SU-DHL-6 (cell line): ENCODE measurements at regions not wholly inside any gene's neighbourhood (a gene's known extent, or its start where the extent isn't known, plus 50 kb on each side); places are given as distances from the start of the nearest gene placed in this dataset.

Experiments used
- H2AFZ ChIP-seq: fragments of 200-600 bp; sonication (generic); 2 replicates; pipeline ENCODE4 v1.6.1; 2014; ENCODE audit warnings: low read depth, mild to moderate bottlenecking, moderate library complexity, mixed read lengths, antibody characterized with exemption, low read length; ENCODE audit not compliant: severe bottlenecking
- H3F3A ChIP-seq: fragments of 200-600 bp; shearing (Covaris generic); 2 replicates; pipeline ENCODE4 v1.6.0; 2016; ENCODE audit warnings: antibody characterized with exemption, mild to moderate bottlenecking; ENCODE audit not compliant: insufficient read depth
- H3K27ac ChIP-seq: fragments of 200-600 bp; sonication (generic); 2 replicates; pipeline ENCODE4 v1.5.1; 2016; ENCODE audit warnings: low read depth, mild to moderate bottlenecking, low read length, moderate library complexity, mixed read lengths
- H3K27me3 ChIP-seq: fragments of 200-600 bp; sonication (generic), shearing (Covaris generic); 2 replicates; pipeline ENCODE4 v1.6.0; 2014; ENCODE audit warnings: mild to moderate bottlenecking, low read length
- H3K36me3 ChIP-seq: fragments of 200-600 bp; sonication (generic); 2 replicates; pipeline ENCODE4 v1.6.1; 2014; ENCODE audit warnings: mild to moderate bottlenecking, low read length, mixed read lengths
- H3K4me2 ChIP-seq: fragments of 300-600, 200-600 bp; shearing (Covaris generic), sonication (generic); 2 replicates; pipeline ENCODE4 v1.6.0; 2014; ENCODE audit warnings: low read length, low read depth, mild to moderate bottlenecking; ENCODE audit not compliant: poor library complexity, severe bottlenecking
- H3K4me3 ChIP-seq: fragments of 200-600 bp; sonication (generic); 2 replicates; pipeline ENCODE4 v1.5.1; 2014; ENCODE audit warnings: antibody characterized with exemption, low read length, mild to moderate bottlenecking, mixed read lengths; ENCODE audit not compliant: insufficient read depth, poor library complexity, severe bottlenecking
- H3K79me2 ChIP-seq: fragments of 200-600 bp; sonication (generic); 2 replicates; pipeline ENCODE4 v1.6.1; 2014; ENCODE audit warnings: mild to moderate bottlenecking, low read length, moderate library complexity; ENCODE audit not compliant: insufficient read depth
- H3K9ac ChIP-seq: fragments of 200-600 bp; sonication (generic); 2 replicates; pipeline ENCODE4 v1.7.0; 2014; ENCODE audit warnings: mild to moderate bottlenecking, low read length
- H3K9me2 ChIP-seq: fragments of 200-600 bp; sonication (generic); replicated peaks from 2 replicates; pipeline ENCODE4 v1.6.1; 2014; ENCODE audit warnings: low read length; ENCODE audit not compliant: insufficient read depth
- H3K9me3 ChIP-seq: fragments of 200-600 bp; sonication (generic); 2 replicates; pipeline ENCODE4 v1.6.1; 2014; ENCODE audit warnings: low read length, mixed read lengths; ENCODE audit not compliant: insufficient read depth
- H4K20me1 ChIP-seq: fragments of 200-600 bp; sonication (generic); 2 replicates; pipeline ENCODE4 v1.6.1; 2014; ENCODE audit warnings: low read depth, mild to moderate bottlenecking, antibody characterized with exemption, low read length, moderate library complexity, mixed read lengths
- CTCF ChIP-seq: fragments of 200-600 bp; sonication (generic); IDR thresholded peaks from one replicate; pipeline ENCODE4 v1.5.1; 2017; ENCODE audit warnings: antibody characterized with exemption, mild to moderate bottlenecking, low read length, moderate library complexity; ENCODE audit not compliant: insufficient read depth, poor library complexity, severe bottlenecking
- EZH2phosphoT487 ChIP-seq: fragments of 200-600 bp; sonication (generic), shearing (Covaris generic); conservative IDR thresholded peaks from 2 replicates; pipeline ENCODE4 v1.6.1; 2018; ENCODE audit warnings: mild to moderate bottlenecking, antibody characterized with exemption, low read length, moderate library complexity, mixed read lengths

GRCh38 chr13:76503766-76504165, 382.4 kb downstream of the KCTD12 start:
- H3K9me3 ChIP-seq = no peaks in the 10 kb centered on the region
- H3K4me2 ChIP-seq = no peak overlapping the region
- no peaks in the 10 kb centered on the region for H3K27me3 ChIP-seq
- H3K4me3 ChIP-seq = no peak overlapping the region
- H3K27ac ChIP-seq = no peak overlapping the region
- H3F3A ChIP-seq = no peaks in the 10 kb centered on the region
- no peak overlapping the region for H2AFZ ChIP-seq
- H3K9me2 ChIP-seq = no peaks in the 10 kb centered on the region
- no peak for TF ChIP-seq CTCF
- no peak for TF ChIP-seq EZH2phosphoT487
- no peaks in the 10 kb centered on the region for H3K36me3 ChIP-seq
- H3K9ac ChIP-seq = no peak overlapping the region
- no peaks in the 10 kb centered on the region for H4K20me1 ChIP-seq
- H3K79me2 ChIP-seq = no peaks in the 10 kb centered on the region

GRCh38 chr13:76503291-76503690, 382.9 kb downstream of the KCTD12 start:
- TF ChIP-seq EZH2phosphoT487 = no peak
- no peak for TF ChIP-seq CTCF
- no peak overlapping the region for H3K4me3 ChIP-seq
- no peaks in the 10 kb centered on the region for H3K9me3 ChIP-seq
- H3K79me2 ChIP-seq = no peaks in the 10 kb centered on the region
- H4K20me1 ChIP-seq = no peaks in the 10 kb centered on the region
- no peak overlapping the region for H3K4me2 ChIP-seq
- H3K9me2 ChIP-seq = no peaks in the 10 kb centered on the region
- no peaks in the 10 kb centered on the region for H3K36me3 ChIP-seq
- H2AFZ ChIP-seq = no peak overlapping the region
- H3K9ac ChIP-seq = no peak overlapping the region
- H3K27ac ChIP-seq = no peak overlapping the region
- H3K27me3 ChIP-seq = no peaks in the 10 kb centered on the region
- no peaks in the 10 kb centered on the region for H3F3A ChIP-seq

- no peaks in the 10 kb centered on the region for H3F3A ChIP-seq
- no peaks in the 10 kb centered on the region for H3K36me3 ChIP-seq
- no peak overlapping the region for H3K27ac ChIP-seq
- no peak overlapping the region for H3K4me3 ChIP-seq
- H3K79me2 ChIP-seq = no peaks in the 10 kb centered on the region
- no peaks in the 10 kb centered on the region for H3K9me2 ChIP-seq
- no peak overlapping the region for H3K4me2 ChIP-seq
- TF ChIP-seq CTCF = no peak
- TF ChIP-seq EZH2phosphoT487 = no peak
- no peaks in the 10 kb centered on the region for H4K20me1 ChIP-seq
- H3K9ac ChIP-seq = no peak overlapping the region
- H2AFZ ChIP-seq = no peak overlapping the region
- H3K27me3 ChIP-seq = no peaks in the 10 kb centered on the region
- no peaks in the 10 kb centered on the region for H3K9me3 ChIP-seq
Observed at GRCh38 chr13:76500894-76501293, 385.3 kb downstream of the KCTD12 start.
